Type B pancreatic cell (in vitro differentiated cells): ENCODE measurements at regions not wholly inside any gene's neighbourhood (a gene's known extent, or its start where the extent isn't known, plus 50 kb on each side); places are given as distances from the start of the nearest gene placed in this dataset.

ENCODE experiments used
- DNase-seq: peaks from one replicate; pipeline ENCODE4 v3.0.0; 2021; ENCODE audit warnings: mixed read lengths; ENCODE audit not compliant: unreplicated experiment; ENCODE audit errors: extremely low spot score
- H3K27ac Mint-ChIP-seq: 2 replicates; pipeline ENCODE4 v1.8.0; 2021; ENCODE audit warnings: mild to moderate bottlenecking, mixed read lengths
- H3K27me3 Mint-ChIP-seq: 2 replicates; pipeline ENCODE4 v1.8.0; 2021; ENCODE audit warnings: mixed read lengths
- H3K36me3 Mint-ChIP-seq: 2 replicates; pipeline ENCODE4 v1.8.0; 2021; ENCODE audit warnings: mixed read lengths
- H3K4me1 Mint-ChIP-seq: one replicate; pipeline ENCODE4 v1.8.0; 2021; ENCODE audit warnings: mixed read lengths; ENCODE audit not compliant: unreplicated experiment
- H3K4me3 Mint-ChIP-seq: 2 replicates; pipeline ENCODE4 v1.8.0; 2021; ENCODE audit warnings: mild to moderate bottlenecking, mixed read lengths
- H3K9me3 Mint-ChIP-seq: 2 replicates; pipeline ENCODE4 v1.8.0; 2021; ENCODE audit warnings: mixed read lengths
- TF ChIP-seq, protein P1 (sequence below): fragments of 200-600 bp; sonication (generic); conservative IDR thresholded peaks from 2 replicates; pipeline ENCODE4 v1.5.0; 2021; ENCODE audit warnings: antibody characterized with exemption, mild to moderate bottlenecking

DNA sequence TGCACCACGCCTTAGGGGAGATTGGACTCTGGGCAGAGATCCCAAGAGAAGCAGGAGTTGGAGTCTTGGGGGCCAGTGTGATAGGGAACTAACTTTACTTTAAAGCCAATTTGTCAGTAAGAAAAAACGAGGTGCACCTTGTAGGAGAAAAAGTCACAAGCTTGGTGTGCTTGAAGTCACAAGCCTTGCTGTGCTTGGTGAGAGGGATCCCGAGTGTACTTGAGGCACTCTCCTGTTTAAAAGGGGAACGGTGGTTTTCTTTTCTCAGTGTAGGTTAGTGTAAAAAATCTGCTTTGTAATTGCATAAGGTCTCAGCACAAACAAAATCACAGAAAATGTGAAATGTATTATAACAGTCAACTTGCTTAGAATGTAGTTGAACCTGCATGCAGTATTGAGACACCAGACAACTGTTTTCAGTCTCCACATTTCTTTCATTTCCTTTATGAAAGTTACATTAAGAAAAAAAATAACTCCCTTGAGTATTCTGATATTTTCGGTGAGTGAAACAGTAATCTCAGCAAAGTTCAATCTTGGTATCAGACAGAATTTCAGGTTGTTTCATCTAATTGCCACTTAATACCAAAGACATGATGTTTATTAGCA lies 111.1 kb upstream of the DUSP22 start:
- Mint-ChIP-seq H3K27me3 (no peaks in the 10 kb centered on the region), H3K36me3 (no peaks in the 10 kb centered on the region), H3K9me3 (no peaks in the 10 kb centered on the region), H3K4me1 (no peaks in the 10 kb centered on the region), H3K27ac (no peak overlapping the region), H3K4me3 (no peak overlapping the region)
- TF ChIP-seq, protein P1, sequence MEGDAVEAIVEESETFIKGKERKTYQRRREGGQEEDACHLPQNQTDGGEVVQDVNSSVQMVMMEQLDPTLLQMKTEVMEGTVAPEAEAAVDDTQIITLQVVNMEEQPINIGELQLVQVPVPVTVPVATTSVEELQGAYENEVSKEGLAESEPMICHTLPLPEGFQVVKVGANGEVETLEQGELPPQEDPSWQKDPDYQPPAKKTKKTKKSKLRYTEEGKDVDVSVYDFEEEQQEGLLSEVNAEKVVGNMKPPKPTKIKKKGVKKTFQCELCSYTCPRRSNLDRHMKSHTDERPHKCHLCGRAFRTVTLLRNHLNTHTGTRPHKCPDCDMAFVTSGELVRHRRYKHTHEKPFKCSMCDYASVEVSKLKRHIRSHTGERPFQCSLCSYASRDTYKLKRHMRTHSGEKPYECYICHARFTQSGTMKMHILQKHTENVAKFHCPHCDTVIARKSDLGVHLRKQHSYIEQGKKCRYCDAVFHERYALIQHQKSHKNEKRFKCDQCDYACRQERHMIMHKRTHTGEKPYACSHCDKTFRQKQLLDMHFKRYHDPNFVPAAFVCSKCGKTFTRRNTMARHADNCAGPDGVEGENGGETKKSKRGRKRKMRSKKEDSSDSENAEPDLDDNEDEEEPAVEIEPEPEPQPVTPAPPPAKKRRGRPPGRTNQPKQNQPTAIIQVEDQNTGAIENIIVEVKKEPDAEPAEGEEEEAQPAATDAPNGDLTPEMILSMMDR = no peak
- DNase-seq = no peak

DNA sequence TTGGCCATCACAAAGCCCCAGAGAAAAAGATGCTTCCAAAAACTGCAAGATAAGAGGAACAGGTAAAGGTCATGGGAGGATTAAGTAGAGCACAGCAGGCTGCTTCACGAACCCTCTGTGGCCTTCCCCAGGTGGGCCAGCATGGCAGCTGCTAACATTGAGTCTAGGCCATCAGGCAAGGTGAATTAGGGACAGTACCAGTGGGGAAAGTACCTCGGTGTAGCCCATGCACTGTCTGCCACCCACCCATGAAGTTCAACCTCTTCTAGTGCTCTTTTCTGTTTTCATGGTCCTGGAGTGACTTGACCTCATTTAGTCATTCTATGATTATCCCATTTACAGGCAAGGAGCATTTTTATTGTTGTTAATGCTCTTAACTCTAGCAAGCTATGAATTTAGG lies 108.6 kb upstream of the DUSP22 start:
- Mint-ChIP-seq H3K4me3 (no peak overlapping the region), H3K27me3 (no peaks in the 10 kb centered on the region), H3K9me3 (no peaks in the 10 kb centered on the region), H3K36me3 (no peaks in the 10 kb centered on the region), H3K27ac (no peak overlapping the region), H3K4me1 (peaks cover 18% of the 10 kb centered on the region)
- TF ChIP-seq, protein P1 = no peak
- DNase-seq = no peak

DNA sequence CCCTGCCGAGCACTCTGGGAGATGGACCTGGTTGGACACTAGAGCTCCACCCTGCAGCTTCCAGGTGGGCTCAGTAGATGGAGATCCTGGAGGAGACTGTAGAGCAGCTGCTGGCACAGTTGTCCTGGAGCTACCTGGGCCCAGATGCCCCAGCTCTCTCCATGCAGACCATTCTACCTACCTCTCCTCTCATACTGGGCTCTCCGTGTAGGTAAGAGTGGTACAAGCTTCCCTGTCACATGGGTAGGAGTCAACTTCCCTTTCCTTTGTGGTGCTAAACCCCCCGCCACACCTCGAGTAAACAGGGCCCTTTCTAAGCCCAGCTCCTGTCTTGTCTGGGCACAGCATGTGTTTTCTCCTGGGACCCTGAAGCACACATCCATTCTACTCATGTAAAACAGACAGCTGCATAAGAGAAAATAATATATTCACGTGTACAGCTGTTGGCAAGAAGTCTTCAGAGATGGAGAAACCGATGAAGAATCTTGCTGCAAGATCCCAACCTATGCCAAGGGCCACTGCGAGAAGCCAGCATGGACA lies 108.1 kb upstream of the DUSP22 start:
- DNase-seq = no peak
- no peak overlapping the region for H3K27ac Mint-ChIP-seq
- TF ChIP-seq, protein P1 = no peak
- H3K27me3 Mint-ChIP-seq = no peaks in the 10 kb centered on the region
- H3K9me3 Mint-ChIP-seq = no peaks in the 10 kb centered on the region
- H3K4me3 Mint-ChIP-seq = no peak overlapping the region
- H3K36me3 Mint-ChIP-seq = no peaks in the 10 kb centered on the region
- peaks cover 24% of the 10 kb centered on the region for H3K4me1 Mint-ChIP-seq

DNA sequence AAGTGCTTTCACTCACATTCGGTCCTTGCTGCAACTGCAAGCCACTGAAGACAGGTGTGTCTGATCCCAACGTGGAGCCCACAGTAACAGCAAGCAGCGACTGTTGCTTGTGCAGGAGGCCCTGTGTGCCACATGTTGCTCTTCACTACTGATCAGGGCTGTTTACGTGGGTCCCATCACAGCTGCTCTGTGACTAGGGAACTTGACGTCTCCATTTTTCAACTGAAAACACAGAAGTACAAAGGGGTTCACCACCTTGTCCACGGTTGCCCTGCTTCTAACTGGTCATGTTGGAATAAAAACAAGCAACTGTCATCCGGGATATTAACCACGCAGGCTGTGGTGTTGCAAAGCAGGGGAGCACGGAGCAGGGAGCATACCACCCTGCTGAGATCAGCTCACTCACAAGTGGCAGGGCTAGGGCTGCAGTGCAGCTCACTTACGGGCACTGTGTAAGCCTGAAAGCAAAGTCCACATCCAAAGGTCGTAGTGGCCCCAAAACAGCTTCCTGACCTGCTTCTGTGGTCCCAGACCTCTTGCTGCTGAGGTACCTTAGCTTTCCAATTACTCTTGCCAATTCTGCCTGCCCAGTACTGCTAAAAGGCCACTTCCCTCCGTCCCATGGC lies 105.8 kb upstream of the DUSP22 start:
- Mint-ChIP-seq H3K4me1 (peaks cover 25% of the 10 kb centered on the region), H3K36me3 (no peaks in the 10 kb centered on the region), H3K27ac (peak overlapping the region; percentile 5), H3K9me3 (no peaks in the 10 kb centered on the region), H3K4me3 (no peak overlapping the region), H3K27me3 (no peaks in the 10 kb centered on the region)
- no peak for DNase-seq
- TF ChIP-seq, protein P1 = no peak

DNA sequence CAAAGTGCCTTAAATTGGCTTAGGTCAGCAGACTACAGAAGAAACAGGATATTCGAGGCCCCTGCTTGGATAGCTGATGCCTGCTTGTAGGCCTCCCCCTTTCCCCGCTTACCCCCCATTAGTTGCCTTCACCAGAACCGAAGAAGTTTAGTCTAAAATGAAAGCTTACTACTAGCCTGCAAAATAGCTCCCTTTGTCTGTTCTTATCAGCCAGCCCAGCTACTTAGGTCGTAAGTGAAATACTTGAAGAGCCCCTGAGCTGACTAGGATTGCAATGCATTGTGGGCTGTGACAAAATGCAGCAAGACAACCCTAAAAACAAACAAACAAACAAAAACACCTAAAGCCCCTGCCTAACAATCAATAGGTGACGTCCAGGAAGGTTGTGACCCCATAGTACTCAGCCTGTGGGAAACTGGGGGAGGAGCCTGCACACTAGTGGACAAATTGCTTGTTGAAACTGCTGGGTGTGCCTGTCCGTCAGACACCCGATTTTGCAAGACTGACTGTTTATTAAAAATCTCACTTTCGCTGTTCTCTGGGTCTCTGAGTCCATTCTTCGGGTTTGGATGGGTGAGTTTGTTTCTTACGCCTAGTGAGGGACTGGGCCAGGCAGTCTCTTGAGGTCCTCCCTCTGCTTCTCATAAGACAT lies 105.0 kb upstream of the DUSP22 start:
- no peaks in the 10 kb centered on the region for H3K36me3 Mint-ChIP-seq
- no peak for DNase-seq
- TF ChIP-seq, protein P1 = no peak
- no peaks in the 10 kb centered on the region for H3K27me3 Mint-ChIP-seq
- H3K4me1 Mint-ChIP-seq = peaks cover 25% of the 10 kb centered on the region
- H3K27ac Mint-ChIP-seq = peak overlapping the region; percentile 5
- H3K9me3 Mint-ChIP-seq = no peaks in the 10 kb centered on the region
- no peak overlapping the region for H3K4me3 Mint-ChIP-seq
